GM12891 (cell line): ENCODE measurements at regions not wholly inside any gene's neighbourhood (a gene's known extent, or its start where the extent isn't known, plus 50 kb on each side); places are given as distances from the start of the nearest gene placed in this dataset.

ENCODE experiments used
- DNase-seq: peaks from one replicate; pipeline ENCODE4 v3.0.0; 2011; ENCODE audit warnings: low spot score; ENCODE audit not compliant: insufficient read length
- FAIRE-seq: peaks from 2 replicates; lab custom pipeline; 2011; peaks lifted over from hg19 to GRCh38; lab: Jason Lieb, UNC
- PAX5 ChIP-seq: IDR thresholded peaks from 2 replicates; pipeline ENCODE4 v1.6.1; 2011; ENCODE audit warnings: low read length, moderate library complexity, mild to moderate bottlenecking; ENCODE audit not compliant: insufficient read depth, severe bottlenecking
- POLR2A ChIP-seq: IDR thresholded peaks from 2 replicates; pipeline ENCODE4 v1.6.1; 2011; ENCODE audit warnings: low read depth, low read length, control low read depth
- POLR2AphosphoS5 ChIP-seq: IDR thresholded peaks from 2 replicates; pipeline ENCODE4 v1.6.1; 2011; ENCODE audit warnings: low read depth, low read length, control low read depth
- POU2F2 ChIP-seq: IDR thresholded peaks from 2 replicates; pipeline ENCODE4 v1.6.1; 2011; ENCODE audit warnings: low read depth, mild to moderate bottlenecking, control low read depth, low read length, moderate library complexity
- SPI1 ChIP-seq: IDR thresholded peaks from 2 replicates; pipeline ENCODE4 v1.6.1; 2011; ENCODE audit warnings: low read depth, low read length, control low read depth
- TAF1 ChIP-seq: IDR thresholded peaks from 2 replicates; pipeline ENCODE4 v1.6.1; 2011; ENCODE audit warnings: low read depth, low read length, control low read depth

- TF ChIP-seq POU2F2, result no peak
- TF ChIP-seq POLR2A, result no peak
- no peak for TF ChIP-seq SPI1
- no peak for TF ChIP-seq POLR2AphosphoS5
- TF ChIP-seq PAX5, result no peak
- TF ChIP-seq TAF1, result no peak
- DNase-seq (no peak), FAIRE-seq (no peak)
These were observed 450.1 kb downstream of the GBE1 start for GRCh38 chr3:81311321-81311720.

GRCh38 chr3:81308306-81308705 is 453.1 kb downstream of the GBE1 start:
- DNase-seq, result no peak
- TF ChIP-seq POU2F2 (no peak), PAX5 (no peak), POLR2A (no peak), SPI1 (no peak), POLR2AphosphoS5 (no peak), TAF1 (no peak)
- FAIRE-seq, result no peak

GRCh38 chr3:81307221-81307620 is 454.2 kb downstream of the GBE1 start:
- FAIRE-seq (no peak), DNase-seq (no peak)
- TF ChIP-seq POLR2AphosphoS5 (no peak), POLR2A (no peak), TAF1 (no peak), POU2F2 (no peak)

GRCh38 chr3:81303321-81303720 is 458.1 kb downstream of the GBE1 start:
- no peak for FAIRE-seq
- DNase-seq, result no peak
- no peak for TF ChIP-seq TAF1
- TF ChIP-seq POLR2A, result no peak

- no peak for TF ChIP-seq POLR2A
- no peak for TF ChIP-seq PAX5
- no peak for TF ChIP-seq POU2F2
- no peak for TF ChIP-seq TAF1
- TF ChIP-seq POLR2AphosphoS5, result no peak
- TF ChIP-seq SPI1, result no peak
- DNase-seq (peak; percentile 6), FAIRE-seq (peak; percentile 23)
These were observed 459.4 kb downstream of the GBE1 start for GRCh38 chr3:81302045-81302444.

- TF ChIP-seq POU2F2, result no peak
- TF ChIP-seq PAX5, result no peak
- no peak for TF ChIP-seq TAF1
- TF ChIP-seq POLR2AphosphoS5, result no peak
- no peak for TF ChIP-seq POLR2A
- TF ChIP-seq SPI1, result no peak
- DNase-seq, result no peak
- no peak for FAIRE-seq
These were observed 460.2 kb downstream of the GBE1 start for GRCh38 chr3:81301230-81301629.

- FAIRE-seq, result no peak
- TF ChIP-seq POLR2AphosphoS5 (no peak), TAF1 (no peak), SPI1 (no peak), POLR2A (no peak), PAX5 (no peak), POU2F2 (no peak)
- no peak for DNase-seq
These were observed 461.0 kb downstream of the GBE1 start for GRCh38 chr3:81300324-81300927.

GRCh38 chr3:81299481-81299880 is 462.0 kb downstream of the GBE1 start:
- FAIRE-seq, result no peak
- DNase-seq, result no peak

GRCh38 chr3:81295906-81296577 is 465.4 kb downstream of the GBE1 start:
- FAIRE-seq, result no peak
- TF ChIP-seq PAX5 (no peak), POLR2A (no peak), POU2F2 (no peak), TAF1 (no peak), POLR2AphosphoS5 (no peak), SPI1 (no peak)
- DNase-seq, result no peak

More at GRCh38 chr3:81299481-81299880, 462.0 kb downstream of the GBE1 start:
- TF ChIP-seq SPI1 (no peak), PAX5 (no peak), POLR2AphosphoS5 (no peak), POLR2A (no peak), POU2F2 (no peak), TAF1 (no peak)

GRCh38 chr3:81293156-81293555 is 468.3 kb downstream of the GBE1 start:
- FAIRE-seq (no peak), DNase-seq (no peak)
- TF ChIP-seq TAF1, result no peak

- TF ChIP-seq PAX5, result no peak
- TF ChIP-seq POU2F2, result no peak
- TF ChIP-seq POLR2AphosphoS5, result no peak
- no peak for TF ChIP-seq SPI1
- no peak for TF ChIP-seq TAF1
- TF ChIP-seq POLR2A, result no peak
- FAIRE-seq, result no peak
- no peak for DNase-seq
These were observed 469.9 kb downstream of the GBE1 start for GRCh38 chr3:81291586-81291985.

- no peak for DNase-seq
- no peak for FAIRE-seq
- TF ChIP-seq POU2F2 (no peak), TAF1 (no peak), POLR2AphosphoS5 (no peak), PAX5 (no peak), SPI1 (no peak), POLR2A (no peak)
These were observed 471.8 kb downstream of the GBE1 start for GRCh38 chr3:81289676-81290075.
